ENCODE measurements at regions not wholly inside any gene's neighbourhood (a gene's known extent, or its start where the extent isn't known, plus 50 kb on each side); places are given as distances from the start of the nearest gene placed in this dataset.

- no peak overlapping the region for H2BK5ac ChIP-seq (ENCODE audit: low read length)
- no peak overlapping the region for H4K5ac ChIP-seq (ENCODE audit: low read length)
- no peak overlapping the region for H4K8ac ChIP-seq (ENCODE audit: low read depth, low read length)
- H3K27ac ChIP-seq (ENCODE audit: low read depth, low read length): no peak overlapping the region
- H3K9ac ChIP-seq (ENCODE audit: low read length): no peak overlapping the region
- H3K79me1 ChIP-seq (ENCODE audit: low read length): no peaks in the 10 kb centered on the region
- no peak for DNase-seq
- H3K4me3 ChIP-seq (ENCODE audit: low read length): no peak overlapping the region
- no peak overlapping the region for H2AK5ac ChIP-seq (ENCODE audit: low read length)
- H3K56ac ChIP-seq (ENCODE audit: low read length): no peak overlapping the region
- H3K36me3 ChIP-seq (ENCODE audit: control insufficient read depth, insufficient read depth, low read length): no peaks in the 10 kb centered on the region
- no peaks in the 10 kb centered on the region for H3K4me1 ChIP-seq (ENCODE audit: control insufficient read depth, low read depth, low read length)
- H2BK15ac ChIP-seq (replicated peaks; ENCODE audit: low read depth): no peak overlapping the region
- H3K4ac ChIP-seq (ENCODE audit: low read depth, low read length): no peak overlapping the region
- no peaks in the 10 kb centered on the region for H3K27me3 ChIP-seq (ENCODE audit: insufficient read depth, low read length, poor library complexity)
- no peak overlapping the region for H2BK120ac ChIP-seq (ENCODE audit: low read depth, low read length)
- no CpG with 5 or more reads among the region's 4 CpGs for WGBS (ENCODE audit: extremely low coverage, insufficient coverage, low lambda C conversion rate)
- no peaks in the 10 kb centered on the region for H3K79me2 ChIP-seq (ENCODE audit: control insufficient read depth, insufficient read depth, low read length)
- no peak overlapping the region for H3K4me2 ChIP-seq (ENCODE audit: low read length)
- H3K18ac ChIP-seq (ENCODE audit: low read length): no peak overlapping the region
- H3K23ac ChIP-seq (ENCODE audit: low read length): no peak overlapping the region
Observed at GRCh38 chr5:40027400-40027799, 602.6 kb upstream of the DAB2 start.

GRCh38 chr5:40025586-40025985 lies 600.8 kb upstream of the DAB2 start:
- Histone ChIP-seq H3K56ac (ENCODE audit: low read length) (no peak overlapping the region), H3K4me1 (ENCODE audit: control insufficient read depth, low read depth, low read length) (no peaks in the 10 kb centered on the region), H4K5ac (ENCODE audit: low read length) (no peak overlapping the region), H3K18ac (ENCODE audit: low read length) (no peak overlapping the region), H3K27ac (ENCODE audit: low read depth, low read length) (no peak overlapping the region), H4K8ac (ENCODE audit: low read depth, low read length) (no peak overlapping the region), H2BK5ac (ENCODE audit: low read length) (no peak overlapping the region), H3K79me2 (ENCODE audit: control insufficient read depth, insufficient read depth, low read length) (no peaks in the 10 kb centered on the region), H3K4me2 (ENCODE audit: low read length) (no peak overlapping the region), H3K79me1 (ENCODE audit: low read length) (no peaks in the 10 kb centered on the region), H2BK120ac (ENCODE audit: low read depth, low read length) (no peak overlapping the region), H3K4ac (ENCODE audit: low read depth, low read length) (no peak overlapping the region), H2BK15ac (replicated peaks; ENCODE audit: low read depth) (no peak overlapping the region), H3K9ac (ENCODE audit: low read length) (no peak overlapping the region), H3K36me3 (ENCODE audit: control insufficient read depth, insufficient read depth, low read length) (no peaks in the 10 kb centered on the region), H3K4me3 (ENCODE audit: low read length) (no peak overlapping the region), H3K27me3 (ENCODE audit: insufficient read depth, low read length, poor library complexity) (no peaks in the 10 kb centered on the region), H3K23ac (ENCODE audit: low read length) (no peak overlapping the region), H2AK5ac (ENCODE audit: low read length) (no peak overlapping the region)
- no peak for DNase-seq
- no CpG with 5 or more reads among the region's 3 CpGs for WGBS (ENCODE audit: extremely low coverage, insufficient coverage, low lambda C conversion rate)

GRCh38 chr5:40022057-40022456 lies 597.3 kb upstream of the DAB2 start:
- no peak overlapping the region for H3K27ac ChIP-seq (ENCODE audit: low read depth, low read length)
- no peaks in the 10 kb centered on the region for H3K4me1 ChIP-seq (ENCODE audit: control insufficient read depth, low read depth, low read length)
- H3K23ac ChIP-seq (ENCODE audit: low read length): no peak overlapping the region
- no peak overlapping the region for H3K56ac ChIP-seq (ENCODE audit: low read length)
- no peak overlapping the region for H2AK5ac ChIP-seq (ENCODE audit: low read length)
- no peak overlapping the region for H4K5ac ChIP-seq (ENCODE audit: low read length)
- H2BK15ac ChIP-seq (replicated peaks; ENCODE audit: low read depth): no peak overlapping the region
- H3K4ac ChIP-seq (ENCODE audit: low read depth, low read length): no peak overlapping the region
- H3K9ac ChIP-seq (ENCODE audit: low read length): no peak overlapping the region
- H4K8ac ChIP-seq (ENCODE audit: low read depth, low read length): no peak overlapping the region
- no peaks in the 10 kb centered on the region for H3K36me3 ChIP-seq (ENCODE audit: control insufficient read depth, insufficient read depth, low read length)
- H3K79me1 ChIP-seq (ENCODE audit: low read length): no peaks in the 10 kb centered on the region
- H3K4me2 ChIP-seq (ENCODE audit: low read length): no peak overlapping the region
- H3K4me3 ChIP-seq (ENCODE audit: low read length): no peak overlapping the region
- H3K79me2 ChIP-seq (ENCODE audit: control insufficient read depth, insufficient read depth, low read length): no peaks in the 10 kb centered on the region
- no peak overlapping the region for H3K18ac ChIP-seq (ENCODE audit: low read length)
- H2BK5ac ChIP-seq (ENCODE audit: low read length): no peak overlapping the region
- H3K27me3 ChIP-seq (ENCODE audit: insufficient read depth, low read length, poor library complexity): no peaks in the 10 kb centered on the region
- DNase-seq: no peak
- H2BK120ac ChIP-seq (ENCODE audit: low read depth, low read length): no peak overlapping the region
- WGBS (ENCODE audit: extremely low coverage, insufficient coverage, low lambda C conversion rate): no CpG with 5 or more reads among the region's 1 CpG

- Histone ChIP-seq H3K4me1 (ENCODE audit: control insufficient read depth, low read depth, low read length) (no peaks in the 10 kb centered on the region), H2AK5ac (ENCODE audit: low read length) (no peak overlapping the region), H3K9ac (ENCODE audit: low read length) (no peak overlapping the region), H3K18ac (ENCODE audit: low read length) (no peak overlapping the region), H3K4me3 (ENCODE audit: low read length) (no peak overlapping the region), H3K79me1 (ENCODE audit: low read length) (no peaks in the 10 kb centered on the region), H3K79me2 (ENCODE audit: control insufficient read depth, insufficient read depth, low read length) (no peaks in the 10 kb centered on the region), H2BK15ac (replicated peaks; ENCODE audit: low read depth) (no peak overlapping the region), H3K4me2 (ENCODE audit: low read length) (no peak overlapping the region), H3K36me3 (ENCODE audit: control insufficient read depth, insufficient read depth, low read length) (no peaks in the 10 kb centered on the region), H3K4ac (ENCODE audit: low read depth, low read length) (no peak overlapping the region), H3K27me3 (ENCODE audit: insufficient read depth, low read length, poor library complexity) (no peaks in the 10 kb centered on the region), H2BK120ac (ENCODE audit: low read depth, low read length) (no peak overlapping the region), H4K5ac (ENCODE audit: low read length) (no peak overlapping the region), H4K8ac (ENCODE audit: low read depth, low read length) (no peak overlapping the region), H3K23ac (ENCODE audit: low read length) (no peak overlapping the region), H3K27ac (ENCODE audit: low read depth, low read length) (no peak overlapping the region), H3K56ac (ENCODE audit: low read length) (no peak overlapping the region), H2BK5ac (ENCODE audit: low read length) (no peak overlapping the region)
- no CpG with 5 or more reads among the region's 2 CpGs for WGBS (ENCODE audit: extremely low coverage, insufficient coverage, low lambda C conversion rate)
- DNase-seq: no peak
Observed at GRCh38 chr5:40021007-40021406, 596.2 kb upstream of the DAB2 start.

- H3K4me3 ChIP-seq (ENCODE audit: low read length): no peak overlapping the region
- no CpG with 5 or more reads among the region's 3 CpGs for WGBS (ENCODE audit: extremely low coverage, insufficient coverage, low lambda C conversion rate)
- H2AK5ac ChIP-seq (ENCODE audit: low read length): no peak overlapping the region
- no peak overlapping the region for H3K9ac ChIP-seq (ENCODE audit: low read length)
- no peak overlapping the region for H2BK15ac ChIP-seq (replicated peaks; ENCODE audit: low read depth)
- H3K4me1 ChIP-seq (ENCODE audit: control insufficient read depth, low read depth, low read length): no peaks in the 10 kb centered on the region
- DNase-seq: no peak
- H3K79me1 ChIP-seq (ENCODE audit: low read length): no peaks in the 10 kb centered on the region
- H3K4me2 ChIP-seq (ENCODE audit: low read length): no peak overlapping the region
- no peak overlapping the region for H3K27ac ChIP-seq (ENCODE audit: low read depth, low read length)
- H3K79me2 ChIP-seq (ENCODE audit: control insufficient read depth, insufficient read depth, low read length): no peaks in the 10 kb centered on the region
- H3K27me3 ChIP-seq (ENCODE audit: insufficient read depth, low read length, poor library complexity): no peaks in the 10 kb centered on the region
- H4K5ac ChIP-seq (ENCODE audit: low read length): no peak overlapping the region
- H2BK5ac ChIP-seq (ENCODE audit: low read length): no peak overlapping the region
- H2BK120ac ChIP-seq (ENCODE audit: low read depth, low read length): no peak overlapping the region
- H4K8ac ChIP-seq (ENCODE audit: low read depth, low read length): no peak overlapping the region
- no peak overlapping the region for H3K23ac ChIP-seq (ENCODE audit: low read length)
- H3K36me3 ChIP-seq (ENCODE audit: control insufficient read depth, insufficient read depth, low read length): no peaks in the 10 kb centered on the region
- H3K56ac ChIP-seq (ENCODE audit: low read length): no peak overlapping the region
- H3K18ac ChIP-seq (ENCODE audit: low read length): no peak overlapping the region
- H3K4ac ChIP-seq (ENCODE audit: low read depth, low read length): no peak overlapping the region
Observed at GRCh38 chr5:40017918-40018317, 593.1 kb upstream of the DAB2 start.

GRCh38 chr5:40017135-40017534 lies 592.4 kb upstream of the DAB2 start:
- no peaks in the 10 kb centered on the region for H3K79me2 ChIP-seq (ENCODE audit: control insufficient read depth, insufficient read depth, low read length)
- no peak overlapping the region for H3K18ac ChIP-seq (ENCODE audit: low read length)
- H3K23ac ChIP-seq (ENCODE audit: low read length): no peak overlapping the region
- no peak overlapping the region for H3K4me2 ChIP-seq (ENCODE audit: low read length)
- no peaks in the 10 kb centered on the region for H3K36me3 ChIP-seq (ENCODE audit: control insufficient read depth, insufficient read depth, low read length)
- H3K9ac ChIP-seq (ENCODE audit: low read length): no peak overlapping the region
- no peak overlapping the region for H2BK15ac ChIP-seq (replicated peaks; ENCODE audit: low read depth)
- no peak overlapping the region for H3K56ac ChIP-seq (ENCODE audit: low read length)
- no peak overlapping the region for H2BK5ac ChIP-seq (ENCODE audit: low read length)
- no peaks in the 10 kb centered on the region for H3K79me1 ChIP-seq (ENCODE audit: low read length)
- H4K8ac ChIP-seq (ENCODE audit: low read depth, low read length): no peak overlapping the region
- WGBS (ENCODE audit: extremely low coverage, insufficient coverage, low lambda C conversion rate): no CpG with 5 or more reads among the region's 1 CpG
- no peak for DNase-seq
- no peak overlapping the region for H4K5ac ChIP-seq (ENCODE audit: low read length)
- no peak overlapping the region for H3K4ac ChIP-seq (ENCODE audit: low read depth, low read length)
- no peak overlapping the region for H2AK5ac ChIP-seq (ENCODE audit: low read length)
- no peak overlapping the region for H3K4me3 ChIP-seq (ENCODE audit: low read length)
- no peaks in the 10 kb centered on the region for H3K27me3 ChIP-seq (ENCODE audit: insufficient read depth, low read length, poor library complexity)
- H3K4me1 ChIP-seq (ENCODE audit: control insufficient read depth, low read depth, low read length): no peaks in the 10 kb centered on the region
- H3K27ac ChIP-seq (ENCODE audit: low read depth, low read length): no peak overlapping the region
- H2BK120ac ChIP-seq (ENCODE audit: low read depth, low read length): no peak overlapping the region
